ENCODE measurements at regions not wholly inside any gene's neighbourhood (a gene's known extent, or its start where the extent isn't known, plus 50 kb on each side); places are given as distances from the start of the nearest gene placed in this dataset.
"Not testable (repeated sequence)": the region's sequence is repeated elsewhere in the genome, so short reads cannot be mapped to it uniquely, and the experiment has no call there.

DNA sequence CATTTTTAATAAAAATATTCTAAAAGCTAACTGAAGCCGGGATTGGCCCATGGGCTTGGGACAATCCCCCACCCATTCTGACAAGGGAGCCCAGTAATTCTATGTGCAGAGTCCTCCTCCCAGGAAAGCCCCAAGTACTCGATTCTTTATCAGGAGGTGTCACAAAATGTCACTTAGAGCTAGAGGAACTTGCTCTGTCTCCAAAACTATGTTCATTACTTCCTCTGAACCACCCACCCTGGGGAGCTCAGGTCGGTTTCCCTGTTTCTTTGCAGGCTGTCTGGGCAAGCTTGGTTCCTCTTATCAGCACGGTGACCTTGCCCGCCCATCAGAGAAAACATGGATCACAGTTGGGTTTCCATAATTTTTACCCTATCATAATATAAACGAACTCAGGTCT lies 430.6 kb upstream of the ID2 start:
- no peak for DNase-seq

DNA sequence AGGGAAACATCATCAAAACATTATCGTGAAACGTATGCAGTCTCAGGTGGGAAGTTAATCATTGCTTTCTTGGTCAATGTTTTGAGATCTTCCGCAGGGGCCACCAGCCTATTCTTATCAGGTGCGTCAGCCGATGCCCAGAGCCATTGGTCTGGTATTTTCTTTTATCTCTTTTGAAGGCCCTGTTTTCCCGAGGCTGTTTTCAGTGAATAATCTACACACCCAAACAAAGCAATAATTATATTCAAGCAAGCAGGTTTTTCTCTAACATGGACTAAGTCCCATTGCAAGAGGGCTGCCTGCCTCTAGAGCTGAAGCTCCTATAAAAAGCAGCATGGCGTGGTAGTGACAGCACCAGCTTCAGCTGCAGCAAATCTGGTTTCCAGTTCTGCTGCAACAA lies 430.0 kb upstream of the ID2 start:
- no peak for DNase-seq

DNA sequence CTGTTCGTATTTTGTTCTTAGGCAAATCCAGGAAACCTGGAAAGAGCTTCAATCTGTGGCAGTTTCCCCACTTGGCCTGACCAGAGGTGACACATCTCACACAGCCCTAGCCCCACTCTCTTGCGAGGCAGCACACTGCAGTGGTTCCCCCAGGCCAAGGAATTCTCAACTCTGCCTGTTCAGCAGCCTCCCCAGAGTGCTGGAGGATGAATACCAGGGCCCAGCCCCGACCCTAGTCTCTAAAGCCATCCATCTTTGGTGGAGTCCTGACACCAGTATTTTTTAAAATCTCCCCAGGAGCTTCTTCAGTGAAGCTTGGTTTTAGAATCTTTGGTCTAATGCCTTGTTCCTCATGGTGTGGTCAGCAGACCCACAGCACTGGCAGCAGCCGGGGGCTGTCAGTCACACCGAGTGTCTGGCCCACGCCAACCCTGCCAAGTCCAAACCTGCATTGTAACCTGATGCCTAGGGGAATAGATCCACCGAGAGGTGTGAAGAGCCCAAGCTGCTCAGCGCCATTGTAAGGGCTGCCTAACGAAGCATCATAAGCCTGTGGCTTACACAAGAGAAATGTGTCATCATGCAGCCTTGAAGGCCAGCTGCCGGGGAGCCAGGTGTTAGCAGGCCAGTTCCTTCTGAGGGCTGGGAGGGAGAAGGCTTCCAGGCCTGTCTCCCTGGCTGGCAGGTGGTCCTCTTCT lies 428.7 kb upstream of the ID2 start:
- no peak for DNase-seq

DNA sequence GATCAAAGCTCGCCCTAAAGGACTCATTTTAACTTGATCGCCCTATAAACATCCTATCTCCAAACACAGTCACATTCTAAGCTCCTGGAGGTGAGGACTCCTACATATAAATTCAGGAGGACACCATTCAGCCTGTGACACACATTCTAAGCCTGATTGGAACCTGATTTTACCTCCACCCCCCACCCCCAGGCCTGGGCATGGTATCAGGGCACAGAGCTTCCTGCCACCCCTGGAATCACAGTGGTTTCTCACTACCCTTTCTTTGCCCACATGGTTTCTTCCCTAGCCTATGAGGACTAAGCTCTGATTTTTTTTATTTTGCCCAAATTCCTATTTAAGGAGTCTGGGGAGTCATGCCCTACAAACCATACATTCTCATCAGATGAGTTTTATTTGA lies 428.1 kb upstream of the ID2 start:
- no peak for DNase-seq

DNA sequence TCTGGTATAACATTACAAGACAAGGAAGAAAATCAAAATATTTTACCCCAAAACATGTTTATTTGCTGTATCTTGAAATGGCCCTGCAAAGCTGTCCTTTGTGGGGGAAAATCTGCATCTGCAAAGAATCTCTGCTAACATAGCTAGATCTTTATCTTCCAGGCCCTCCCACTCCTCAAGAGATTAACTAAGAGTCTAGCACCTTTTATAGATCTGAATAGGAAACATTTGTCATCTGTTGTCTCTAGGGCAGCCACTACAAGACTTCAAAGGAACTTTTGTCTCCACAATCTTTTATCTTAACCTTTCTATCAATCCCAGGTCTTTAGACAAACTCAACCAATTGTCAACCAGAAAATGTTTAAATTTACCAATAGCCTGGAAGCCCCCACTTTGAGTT lies 427.6 kb upstream of the ID2 start:
- not testable (repeated sequence) for DNase-seq

DNA sequence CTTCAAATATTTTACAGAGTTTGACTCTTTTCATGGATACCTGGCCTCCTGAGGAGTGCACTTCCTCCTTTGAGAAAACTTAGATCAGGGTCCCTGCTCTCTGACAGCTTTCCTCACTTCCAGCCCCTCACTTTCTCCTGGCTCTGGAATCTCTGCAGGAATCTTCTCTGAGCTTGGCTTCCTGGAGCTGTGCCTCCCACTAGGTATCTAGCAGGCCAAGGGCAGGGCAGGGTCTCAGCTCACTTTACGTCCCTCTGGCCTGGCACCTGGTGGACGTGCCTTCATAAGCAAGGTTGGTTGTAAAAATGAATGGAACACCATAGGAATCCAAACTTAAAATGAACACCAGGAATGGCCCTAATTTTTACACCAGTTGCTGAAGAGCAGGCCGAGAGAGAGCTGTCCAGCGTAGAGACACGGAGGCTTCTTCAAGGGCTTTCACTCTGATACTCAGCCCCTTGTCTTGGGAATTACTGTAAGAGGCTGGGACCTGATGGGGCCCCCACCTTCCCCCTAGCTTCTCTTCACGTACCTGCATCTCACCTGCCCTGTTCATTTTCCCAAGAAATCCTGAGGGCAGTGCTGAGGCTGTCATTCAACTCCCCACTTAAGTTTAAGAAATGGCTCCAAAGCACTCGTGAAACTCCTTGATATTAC lies 426.9 kb upstream of the ID2 start:
- DNase-seq, result no peak

DNA sequence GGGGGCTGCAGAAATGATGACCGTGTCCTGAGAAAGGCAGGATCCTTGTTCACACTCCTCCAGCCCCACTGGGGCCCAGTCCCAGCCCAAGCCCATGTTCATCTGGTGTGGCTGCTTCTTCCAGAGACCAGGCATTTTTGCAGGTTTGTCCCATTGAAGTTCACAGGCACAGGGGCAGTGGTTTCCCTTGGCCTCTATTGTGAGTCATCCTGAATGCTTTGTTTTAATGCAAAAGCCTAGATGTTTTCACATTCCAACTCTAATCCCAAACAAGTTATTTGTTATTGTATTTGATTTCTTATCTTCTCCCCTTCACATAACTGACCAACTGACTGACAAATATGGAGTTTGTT lies 426.4 kb upstream of the ID2 start:
- no peak for DNase-seq

DNA sequence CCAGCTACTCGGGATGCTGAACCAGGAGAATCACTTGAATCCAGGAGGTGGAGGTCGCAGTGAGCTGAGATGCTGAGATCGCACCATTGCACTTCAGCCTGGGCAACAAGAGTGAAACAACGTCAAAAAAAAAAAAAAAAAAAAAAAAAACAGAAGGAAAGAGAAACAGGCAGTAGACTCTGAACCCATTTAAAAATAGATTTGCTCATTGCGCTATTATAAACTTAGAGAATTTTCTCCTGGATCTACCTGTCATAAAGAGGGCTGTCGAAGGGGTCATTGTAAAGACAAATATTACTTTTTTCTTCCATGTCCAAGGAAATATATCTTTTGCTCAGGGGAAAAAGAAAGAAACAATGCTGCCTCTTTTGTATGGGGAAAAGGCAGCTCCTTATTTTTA lies 425.0 kb upstream of the ID2 start:
- DNase-seq, result no peak

DNA sequence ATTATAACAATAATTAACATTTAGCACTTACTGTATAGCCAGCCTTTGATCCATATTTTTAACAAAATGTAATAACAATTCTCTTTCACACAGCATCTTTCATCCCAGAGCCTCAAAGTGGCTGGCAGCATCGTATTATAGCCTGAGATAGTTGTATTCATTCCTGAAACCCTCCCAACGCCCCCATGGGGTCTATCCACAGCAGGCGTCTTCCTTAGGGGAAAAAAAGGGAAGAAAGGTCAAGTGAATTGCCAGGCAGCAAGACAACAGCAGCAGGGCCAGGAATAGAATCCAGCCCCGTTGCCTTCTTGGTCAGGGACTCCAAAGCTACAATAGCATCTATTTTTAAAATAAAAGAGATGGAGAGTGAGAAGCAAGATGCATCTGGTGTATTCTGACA lies 424.4 kb upstream of the ID2 start:
- no peak for DNase-seq

DNA sequence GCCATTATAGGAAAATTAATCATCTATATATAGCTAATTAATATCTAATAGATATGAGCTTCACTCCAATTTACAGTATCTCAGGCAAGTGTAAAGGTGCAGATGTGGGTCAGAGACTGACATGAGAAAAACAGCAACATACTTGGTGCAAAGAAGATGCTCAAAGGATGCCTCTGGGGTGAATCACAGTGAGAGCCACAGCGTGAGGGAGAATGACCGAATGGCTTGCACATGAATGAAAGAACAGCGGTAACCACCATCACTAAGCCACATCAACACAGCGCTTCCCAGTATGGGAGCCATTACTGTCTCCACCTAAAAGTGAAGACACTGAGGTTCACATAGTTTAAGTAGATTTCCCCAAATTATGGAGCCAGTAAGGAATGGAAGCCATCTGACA lies 423.4 kb upstream of the ID2 start:
- DNase-seq, result no peak

DNA sequence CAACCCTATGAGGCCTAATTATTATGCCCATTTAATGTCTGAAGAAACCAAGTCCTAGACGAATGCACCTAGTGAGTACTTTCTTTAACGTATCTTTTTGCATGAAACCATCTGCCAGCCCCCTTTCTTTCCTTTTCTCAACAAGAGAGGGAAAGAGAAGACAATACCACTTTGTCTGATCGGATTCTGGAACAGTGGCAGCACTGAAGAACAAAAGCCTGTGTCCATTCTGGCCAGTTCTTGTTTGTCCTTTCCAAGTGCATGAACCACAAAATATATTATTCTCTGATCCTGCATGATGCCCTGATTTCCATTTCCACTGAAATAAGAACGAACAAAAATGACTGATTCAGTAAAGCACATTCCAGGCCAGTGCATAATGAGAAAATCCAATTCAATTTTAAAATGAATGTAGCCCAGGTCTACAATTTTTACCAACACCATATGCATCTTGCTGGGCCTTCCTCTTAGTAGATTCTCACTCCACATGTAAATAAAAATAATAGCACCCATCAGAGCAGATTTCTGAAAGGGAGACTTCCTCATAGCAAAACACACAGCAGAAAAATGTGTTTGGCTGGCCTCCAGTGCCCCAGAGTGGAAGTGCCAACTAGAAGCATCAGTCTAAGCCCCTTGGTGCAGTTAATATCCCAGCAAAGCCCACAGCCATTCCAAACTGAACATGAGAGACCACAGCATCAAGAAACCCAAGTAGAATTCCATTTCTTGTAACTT lies 422.6 kb upstream of the ID2 start:
- no peak for DNase-seq

DNA sequence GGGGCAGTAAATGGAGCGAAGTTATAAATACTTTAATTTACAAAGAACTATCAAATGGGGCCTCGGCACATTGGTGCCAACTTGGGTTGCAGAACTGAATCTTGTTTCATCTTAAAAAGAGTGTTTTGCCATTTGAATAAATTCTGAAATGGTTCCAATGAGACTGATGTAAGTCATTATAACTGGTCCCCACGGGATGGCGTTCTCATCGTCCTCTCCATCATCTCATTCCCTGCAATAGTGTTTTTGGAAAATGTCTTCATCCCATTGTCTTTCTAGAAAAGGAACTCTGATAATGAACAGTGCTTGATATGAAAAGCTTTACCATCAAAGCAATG lies 422.0 kb upstream of the ID2 start:
- DNase-seq, result no peak

DNA sequence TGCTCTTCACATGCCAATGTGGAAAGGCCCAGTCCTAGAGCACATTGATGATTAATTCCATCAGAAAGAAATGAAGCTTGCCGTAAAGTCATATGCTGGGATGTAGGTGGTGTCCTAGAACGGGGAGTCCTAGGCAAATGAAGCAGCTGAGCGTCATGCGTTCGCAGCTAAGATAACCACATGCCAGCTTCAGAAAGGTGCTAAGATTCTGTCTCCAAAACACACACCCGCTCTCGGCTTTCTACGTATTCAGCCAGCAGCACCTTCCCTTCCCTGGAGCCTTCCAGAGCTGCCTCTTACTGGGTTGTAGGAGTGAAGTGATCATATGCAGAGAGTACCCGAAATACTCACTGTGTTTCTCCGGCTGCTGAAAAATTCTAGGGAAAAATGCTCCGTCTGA lies 421.6 kb upstream of the ID2 start:
- no peak for DNase-seq

DNA sequence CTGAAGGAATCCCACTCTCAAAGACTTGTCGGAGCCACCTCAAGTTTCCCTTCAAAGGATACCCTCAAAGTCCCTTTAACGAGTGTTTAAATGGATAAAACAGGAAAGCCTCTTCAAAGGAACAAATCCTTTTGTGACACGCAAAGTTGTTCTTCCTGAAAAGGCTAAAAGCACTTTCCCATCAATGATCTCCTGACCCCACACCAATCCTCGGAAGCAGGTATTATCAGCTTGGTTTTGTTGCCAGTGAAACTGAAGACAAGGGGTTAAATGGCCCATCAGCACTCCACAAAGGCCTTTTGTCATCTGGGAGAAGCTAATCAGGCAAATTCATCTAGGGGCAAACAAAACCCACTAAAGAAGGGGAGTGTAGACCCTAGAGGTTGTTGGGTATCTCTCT lies 418.0 kb upstream of the ID2 start:
- no peak for DNase-seq

DNA sequence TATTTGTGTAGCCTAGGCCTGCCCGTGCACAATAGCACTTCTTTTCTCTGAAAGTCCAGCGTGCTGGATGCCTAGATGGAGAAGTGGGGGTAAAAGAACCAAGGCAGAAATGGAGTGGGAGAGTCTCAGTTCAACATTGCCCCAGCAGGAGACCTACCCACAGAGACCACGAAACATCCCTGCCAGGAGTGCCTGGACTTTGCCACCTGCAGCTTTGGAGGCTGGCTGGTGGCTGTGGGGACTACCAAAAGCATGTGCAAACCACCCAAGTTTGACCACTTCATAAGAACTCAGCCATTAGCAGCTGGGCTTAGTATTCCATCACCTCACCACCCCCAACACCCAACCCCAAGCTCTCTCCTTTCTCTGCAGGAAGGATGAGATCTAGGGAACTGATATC lies 416.9 kb upstream of the ID2 start:
- no peak for DNase-seq

DNA sequence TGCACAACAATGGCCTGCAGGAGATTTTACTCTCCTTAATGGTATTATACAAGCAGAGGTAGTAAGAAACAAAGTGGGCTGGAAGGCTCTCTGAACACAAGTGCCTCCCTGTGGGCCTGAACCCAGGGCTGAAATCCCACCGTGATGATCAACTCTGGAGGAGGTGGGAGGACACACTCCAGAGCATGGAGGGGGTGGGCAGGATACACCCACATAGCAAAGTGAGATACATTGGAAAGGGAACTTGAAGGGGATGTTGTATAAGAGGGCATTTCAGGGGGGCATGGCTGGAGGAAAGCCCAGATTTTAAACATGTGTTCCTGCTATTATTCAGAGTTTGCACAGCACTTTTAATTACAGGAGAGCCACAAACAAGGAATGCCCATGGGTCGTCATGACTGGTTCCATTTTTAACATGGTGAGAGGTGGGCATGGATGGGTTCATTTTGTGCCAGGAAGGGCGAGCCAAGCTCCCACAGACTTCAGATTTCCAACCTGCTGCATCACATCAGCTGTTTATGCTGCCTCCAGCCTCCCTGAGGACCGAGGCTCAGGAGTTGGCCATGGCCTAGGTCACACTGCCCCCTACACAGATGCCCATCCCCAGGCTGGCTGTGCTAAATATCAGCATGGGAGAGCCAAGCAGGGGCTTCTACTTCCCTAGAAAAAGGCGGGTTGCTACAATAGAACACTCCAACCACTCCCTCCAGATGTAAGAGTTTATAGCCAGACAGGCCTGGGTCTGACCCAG lies 416.2 kb upstream of the ID2 start:
- no peak for DNase-seq

DNA sequence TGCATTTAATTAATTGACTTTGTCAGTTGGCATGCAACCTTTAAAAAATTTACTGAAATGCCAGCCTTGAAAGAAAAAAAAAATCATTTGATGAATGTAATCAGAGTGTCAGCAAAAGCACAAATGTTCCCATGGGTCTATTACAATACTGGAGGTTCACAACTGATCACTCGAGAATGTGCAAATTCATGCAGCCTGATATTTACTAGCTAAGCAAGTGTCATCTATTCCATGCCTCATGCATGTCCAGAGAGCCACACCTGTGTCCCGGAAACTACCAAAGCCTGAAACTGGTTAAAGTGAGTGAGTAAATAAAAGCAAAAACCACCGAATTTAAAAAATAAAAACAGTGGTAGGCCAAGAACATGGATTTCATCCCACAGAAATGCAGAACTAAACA lies 415.3 kb upstream of the ID2 start:
- DNase-seq, result no peak

DNA sequence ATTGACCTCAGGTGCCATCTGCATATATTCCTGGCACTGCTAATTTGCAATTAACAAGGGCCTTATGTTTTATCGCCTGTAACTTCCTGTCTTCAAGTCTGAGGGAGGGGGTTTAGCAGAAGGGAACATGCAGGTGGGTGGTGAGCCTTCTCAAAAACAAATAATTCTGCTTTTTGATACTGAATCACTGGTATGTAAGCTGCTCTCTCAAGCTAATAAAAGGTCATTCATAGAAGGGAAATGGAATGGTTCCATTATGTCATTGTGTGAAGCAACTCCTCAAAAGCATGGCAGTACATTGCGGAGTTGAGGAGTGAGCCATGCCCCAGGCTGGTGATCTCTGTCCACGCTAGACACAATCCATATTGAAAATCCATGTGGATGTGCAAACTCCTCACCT lies 414.8 kb upstream of the ID2 start:
- no peak for DNase-seq

DNA sequence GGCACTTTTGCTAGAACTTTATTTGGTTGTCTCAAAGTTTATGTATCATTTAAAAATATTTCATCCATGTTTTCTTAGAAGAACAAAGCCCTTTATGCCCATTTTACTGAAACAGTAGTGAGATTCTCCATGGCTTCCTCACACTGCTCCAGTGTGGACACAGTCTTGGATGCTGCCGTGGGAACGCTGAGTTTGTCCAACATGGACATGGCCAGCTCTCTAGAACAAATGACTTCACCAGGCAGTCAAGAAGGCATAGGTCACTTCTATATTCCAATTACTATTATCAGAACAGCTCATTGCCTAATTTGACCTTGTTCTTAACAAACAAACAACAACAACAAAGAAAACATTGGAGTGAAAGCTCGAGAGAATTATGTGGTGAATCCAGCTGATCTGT lies 414.1 kb upstream of the ID2 start:
- DNase-seq, result no peak

DNA sequence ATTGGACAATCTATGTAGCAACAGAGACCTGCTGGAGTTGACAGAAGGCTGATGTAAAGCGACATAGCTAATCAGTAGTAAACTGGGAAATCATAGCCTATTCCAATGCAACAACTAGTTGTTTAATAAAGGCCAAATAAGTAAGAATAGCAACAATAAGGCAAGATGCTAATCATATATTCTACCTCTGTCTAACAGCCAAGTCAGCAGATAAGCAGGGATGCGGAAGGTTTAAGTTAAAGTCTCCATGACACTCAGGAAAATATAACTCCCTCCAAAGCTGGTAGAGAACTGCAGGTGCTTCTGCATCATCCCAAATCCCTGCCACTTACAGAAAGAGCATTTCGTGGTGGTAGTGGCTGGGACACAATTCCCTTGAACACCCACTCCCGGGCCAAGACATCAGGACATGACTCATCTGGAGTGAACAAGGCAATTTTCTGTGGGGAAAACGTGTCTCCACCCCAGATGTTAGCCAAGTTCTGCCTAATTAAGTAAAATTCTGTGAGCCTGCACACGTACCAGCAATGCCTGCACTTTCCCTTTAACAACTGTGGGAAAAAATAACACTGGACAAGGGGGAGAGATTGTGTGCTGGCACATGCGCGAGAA lies 413.6 kb upstream of the ID2 start:
- DNase-seq, result no peak

DNA sequence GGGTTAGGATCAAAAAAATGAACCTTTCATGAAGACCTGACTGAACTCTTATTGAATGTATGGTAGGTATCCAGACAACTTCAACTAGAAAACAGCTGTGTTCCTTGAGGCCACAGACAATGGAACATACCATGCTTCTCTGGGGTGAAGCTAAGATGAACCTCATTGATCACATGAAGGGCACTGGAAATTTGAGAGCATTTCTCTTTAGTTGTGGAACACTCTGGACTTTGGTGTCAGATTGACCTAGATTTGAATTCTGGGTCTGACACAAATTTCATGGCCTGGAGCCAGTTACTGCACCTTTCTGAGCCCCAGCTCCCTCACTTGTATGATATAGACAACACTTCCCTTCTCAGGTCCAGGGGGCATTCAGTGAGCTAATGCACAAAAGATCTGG lies 411.2 kb upstream of the ID2 start:
- no peak for DNase-seq

DNA sequence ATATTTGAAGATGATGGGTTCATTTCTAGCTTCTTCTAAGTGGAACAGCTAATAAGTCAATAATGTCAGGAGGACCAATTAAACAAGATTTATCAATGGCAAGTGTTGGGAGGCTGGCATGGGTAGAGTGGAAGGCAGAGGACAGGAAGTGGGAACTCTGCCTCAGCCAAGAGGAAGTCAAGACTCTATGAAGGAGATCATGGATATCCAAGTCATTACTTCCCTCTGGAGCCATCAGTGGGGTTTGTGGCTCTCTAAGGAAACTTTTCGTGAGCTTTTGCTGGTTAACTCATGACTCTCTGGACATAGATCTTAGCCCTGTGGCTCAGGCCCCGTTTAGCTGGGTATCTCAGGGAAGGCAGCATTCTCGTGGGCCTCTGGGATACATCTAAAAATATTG lies 410.4 kb upstream of the ID2 start:
- DNase-seq, result no peak

DNA sequence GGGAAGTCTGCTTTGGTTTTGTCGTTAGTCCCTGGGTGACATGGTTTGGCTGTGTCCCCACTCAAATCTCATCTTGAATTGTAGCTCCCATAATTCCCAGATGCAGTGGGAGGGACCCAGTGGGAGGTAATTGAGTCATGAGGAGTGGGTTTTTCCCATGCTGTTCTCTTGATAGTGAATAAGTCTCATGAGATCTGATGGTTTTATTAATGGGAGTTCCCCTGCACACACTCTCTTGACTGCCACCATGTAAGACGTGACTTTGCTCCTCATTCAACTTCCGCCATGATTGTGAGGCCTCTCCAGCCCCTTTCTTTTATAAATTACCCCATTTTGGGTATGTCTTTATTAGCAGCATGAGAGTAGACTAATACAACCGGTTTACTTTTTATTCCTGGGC lies 405.8 kb upstream of the ID2 start:
- no peak for DNase-seq
